M059J (cell line): ENCODE measurements at regions not wholly inside any gene's neighbourhood (a gene's known extent, or its start where the extent isn't known, plus 50 kb on each side); places are given as distances from the start of the nearest gene placed in this dataset.
"Not testable (repeated sequence)": the region's sequence is repeated elsewhere in the genome, so short reads cannot be mapped to it uniquely, and the experiment has no call there.

Source experiments
- DNase-seq: peaks from one replicate; pipeline ENCODE4 v3.0.0-alpha.2; 2012; ENCODE audit warnings: low read depth

- no peak for DNase-seq
Observed at GRCh38 chr1:163983097-163983496, 575.9 kb upstream of the PBX1 start.

DNA sequence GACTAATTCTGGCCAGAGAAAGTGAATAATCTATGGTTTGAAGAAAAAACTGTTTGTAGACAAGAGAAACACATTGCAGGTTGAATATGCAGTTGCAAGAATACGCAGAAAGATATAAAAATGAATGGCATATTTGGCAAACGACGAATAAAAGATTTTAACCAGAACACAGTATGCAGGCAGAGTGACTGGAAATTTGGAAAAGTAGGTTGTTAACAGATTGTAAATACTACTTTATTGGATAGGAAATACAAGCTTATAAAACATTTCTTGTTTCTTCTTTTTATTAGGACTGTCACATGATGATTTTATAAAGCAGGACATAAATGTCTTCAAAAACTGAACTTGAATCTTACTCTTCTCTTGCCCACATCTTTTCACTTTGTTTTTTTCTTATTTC, 573.3 kb upstream of the PBX1 start:
- no peak for DNase-seq

DNA sequence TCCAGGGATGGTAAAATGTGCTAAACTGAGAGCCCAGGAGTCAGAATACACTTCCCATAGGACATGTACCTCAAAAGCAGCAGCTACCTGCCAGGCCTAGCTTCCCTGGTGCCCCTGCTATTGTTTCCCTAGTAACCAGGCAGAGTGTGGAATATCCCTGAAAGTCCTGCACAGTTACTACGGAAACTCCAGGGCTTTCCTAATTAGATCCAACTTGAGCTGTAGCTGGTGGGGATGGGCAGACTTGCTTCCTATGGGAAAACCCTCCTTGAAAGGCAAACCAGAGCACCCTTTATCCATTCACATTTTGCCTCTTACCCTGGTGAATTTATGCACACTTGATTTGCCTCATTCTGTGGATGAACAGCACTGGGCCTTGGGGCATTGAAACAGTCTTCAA, 559.9 kb upstream of the PBX1 start:
- DNase-seq: no peak

DNA sequence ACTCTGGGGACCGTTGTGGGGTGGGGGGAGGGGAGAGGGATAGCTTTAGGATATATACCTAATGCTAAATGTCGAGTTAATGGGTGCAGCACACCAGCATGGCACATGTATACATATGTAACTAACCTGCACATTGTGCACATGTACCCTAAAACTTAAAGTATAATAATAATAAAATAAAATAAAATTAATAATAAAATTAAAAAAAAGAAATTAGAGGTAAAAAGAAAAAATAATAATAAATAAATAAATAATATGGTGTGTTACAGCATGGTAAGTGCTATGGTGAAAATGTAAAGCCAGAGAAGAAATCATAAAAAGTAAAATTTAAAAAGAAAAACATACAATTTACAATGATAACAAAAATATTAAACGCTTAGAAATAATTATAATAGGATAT, 552.8 kb upstream of the PBX1 start:
- not testable (repeated sequence) for DNase-seq

GRCh38 chr1:164006621-164007020, 552.4 kb upstream of the PBX1 start:
- no peak for DNase-seq

DNA sequence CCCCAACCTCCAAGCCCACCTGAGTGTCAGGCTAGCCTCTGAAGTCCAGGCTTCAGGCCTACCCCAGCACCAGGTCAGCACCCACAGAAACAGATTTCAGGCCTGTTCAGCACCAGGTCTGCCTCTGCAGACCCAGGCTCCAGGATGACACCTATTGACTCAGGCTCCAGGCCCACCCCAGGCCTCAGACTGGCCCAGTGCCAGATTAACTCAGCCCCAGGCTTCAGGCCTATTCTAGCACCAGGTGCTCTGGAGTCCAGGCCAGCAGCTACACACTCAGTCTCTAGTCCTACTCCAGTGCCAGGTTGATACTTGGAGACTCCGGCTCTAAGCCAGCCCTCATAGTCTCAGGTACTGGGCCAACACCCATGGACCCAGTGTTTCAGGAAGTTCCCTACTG, 541.7 kb upstream of the PBX1 start:
- no peak for DNase-seq

GRCh38 chr1:164020391-164020790, 538.6 kb upstream of the PBX1 start:
- DNase-seq: no peak

GRCh38 chr1:164021813-164022212, 537.2 kb upstream of the PBX1 start:
- DNase-seq: no peak

DNA sequence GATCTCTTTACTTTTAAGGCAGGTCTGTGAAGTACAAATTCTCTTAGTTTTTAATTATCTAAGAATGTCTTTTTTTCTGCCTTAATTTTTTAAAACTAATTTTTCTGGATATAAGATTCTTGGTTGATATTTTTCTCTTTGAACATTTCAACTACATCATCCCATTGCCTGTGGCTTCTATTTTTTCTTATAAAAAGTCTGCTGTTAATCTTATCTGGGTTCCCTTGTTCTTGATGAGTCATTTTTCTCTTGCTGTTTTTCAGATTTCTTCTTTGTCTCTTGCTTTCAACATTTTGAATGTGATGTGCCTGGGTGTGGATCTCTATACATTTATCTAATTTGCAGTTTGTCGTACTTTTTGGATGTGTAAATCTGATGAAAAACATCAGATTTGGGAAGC, 525.2 kb upstream of the PBX1 start:
- no peak for DNase-seq

GRCh38 chr1:164040754-164041153, 518.2 kb upstream of the PBX1 start:
- no peak for DNase-seq

- no peak for DNase-seq
Observed at GRCh38 chr1:164051782-164052181, 507.2 kb upstream of the PBX1 start.

- no peak for DNase-seq
Observed at GRCh38 chr1:164054331-164054730, 504.7 kb upstream of the PBX1 start.

GRCh38 chr1:164058198-164058597, 500.8 kb upstream of the PBX1 start:
- peak; percentile 7 for DNase-seq

- no peak for DNase-seq
Observed at GRCh38 chr1:164061528-164061927, 497.5 kb upstream of the PBX1 start.

GRCh38 chr1:164064501-164064900, 494.5 kb upstream of the PBX1 start:
- DNase-seq: no peak

DNA sequence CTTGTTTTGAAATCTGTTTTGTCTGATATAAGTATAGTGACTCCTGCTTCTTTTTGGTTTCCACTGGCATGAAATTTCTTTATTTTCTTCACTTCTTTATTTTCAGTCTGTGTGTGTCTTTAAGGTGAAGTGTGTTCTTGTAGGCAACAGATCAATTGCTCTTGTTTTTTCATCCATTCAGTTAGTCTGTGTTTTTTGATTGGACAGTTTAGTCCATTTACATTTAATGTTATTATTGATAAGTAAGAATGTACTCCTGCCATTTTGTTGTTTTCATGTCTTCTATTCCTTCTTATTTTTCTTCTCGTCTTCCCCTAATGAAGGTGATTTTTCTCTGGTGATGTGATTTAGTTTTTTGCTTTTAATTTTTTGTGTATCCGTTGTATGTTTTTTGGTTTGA, 487.7 kb upstream of the PBX1 start:
- no peak for DNase-seq

DNA sequence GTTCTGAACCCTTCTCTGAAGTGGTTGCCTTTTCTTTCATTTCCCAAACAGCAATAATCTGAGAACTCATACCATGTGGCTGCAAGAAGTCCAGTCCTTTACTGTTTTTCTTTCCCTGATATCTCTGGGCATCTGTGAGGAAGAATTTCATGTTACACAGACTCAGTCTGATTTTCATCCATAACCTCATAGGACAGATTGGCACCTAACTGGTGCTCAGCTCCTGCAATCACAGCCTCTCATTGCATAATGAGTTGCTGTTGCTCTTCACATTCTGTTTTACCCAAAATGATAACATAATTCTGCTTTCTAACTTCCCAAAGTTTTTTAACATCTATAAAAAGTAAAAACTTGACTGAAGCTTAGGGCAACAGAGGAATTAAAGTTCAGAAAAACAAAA, 472.2 kb upstream of the PBX1 start:
- no peak for DNase-seq

DNA sequence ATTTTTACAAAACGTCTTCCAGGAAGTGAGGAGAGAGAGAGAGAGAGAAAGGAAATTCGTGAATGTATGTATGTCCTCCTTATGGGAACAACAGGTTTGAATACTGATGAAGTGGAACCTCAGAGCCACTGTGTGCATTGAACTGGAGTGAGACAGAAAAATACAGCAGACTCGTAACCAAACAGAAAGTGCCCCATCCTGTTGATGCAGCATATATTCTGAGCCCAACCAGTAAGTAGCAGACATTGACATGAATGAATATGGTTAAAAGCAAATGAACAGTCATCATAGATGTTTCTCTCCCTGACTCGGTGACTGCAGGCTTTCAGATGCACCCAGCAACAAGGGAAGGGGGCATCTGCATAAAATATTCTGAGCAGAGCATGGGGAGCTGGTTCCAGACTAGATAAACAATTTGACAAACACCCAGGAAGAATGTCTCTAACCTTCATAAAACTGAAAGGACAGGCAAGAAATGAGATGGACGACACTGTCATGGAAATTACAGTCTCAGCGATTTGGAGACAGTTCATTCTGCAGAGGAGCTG, 471.0 kb upstream of the PBX1 start:
- DNase-seq: no peak

GRCh38 chr1:164092603-164093353, 466.2 kb upstream of the PBX1 start:
- DNase-seq: peak; percentile 1

GRCh38 chr1:164093543-164093942, 465.4 kb upstream of the PBX1 start:
- no peak for DNase-seq

GRCh38 chr1:164101802-164102201, 457.2 kb upstream of the PBX1 start:
- no peak for DNase-seq

- no peak for DNase-seq
Observed at GRCh38 chr1:164131949-164132348, 427.0 kb upstream of the PBX1 start.

DNA sequence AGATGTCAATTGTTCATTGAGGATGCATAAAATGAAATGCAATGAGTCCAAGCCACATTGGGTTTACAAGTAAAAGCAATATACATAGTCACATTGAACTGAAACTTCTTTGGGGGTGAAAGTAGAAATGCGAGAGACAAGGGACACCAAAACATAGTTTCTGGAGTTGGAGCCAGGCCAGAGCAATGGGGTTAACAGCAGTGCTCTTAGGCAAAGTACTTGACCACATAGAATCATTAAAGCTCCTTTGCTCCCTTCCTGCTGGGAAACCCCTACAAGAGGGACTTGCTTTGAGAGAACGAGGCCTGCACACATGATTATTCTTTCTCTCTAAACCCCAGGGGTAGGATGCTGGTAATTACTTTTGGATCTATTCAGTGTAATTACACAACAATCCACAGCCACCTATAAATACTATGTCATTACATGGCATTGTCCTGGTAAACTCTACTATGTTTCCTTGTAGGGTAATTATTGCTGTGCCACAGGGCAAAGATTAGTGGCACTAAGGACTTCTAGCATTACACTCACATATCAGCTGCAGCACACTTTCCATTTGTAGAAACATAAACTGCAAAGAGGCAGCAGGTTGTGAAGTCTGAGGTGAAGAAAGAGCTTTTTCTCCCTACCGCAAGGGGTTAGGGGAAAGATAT, 421.6 kb upstream of the PBX1 start:
- no peak for DNase-seq
